IMR-90 (cell line): ENCODE measurements at regions not wholly inside any gene's neighbourhood (a gene's known extent, or its start where the extent isn't known, plus 50 kb on each side); places are given as distances from the start of the nearest gene placed in this dataset.

ENCODE experiments used
- ATAC-seq: fragments of 200-7000 bp; cut with Tn5 transposase; 2 replicates; pipeline ENCODE4 v1.9.1; 2020; ENCODE audit warnings: low read depth, mild to moderate bottlenecking, moderate library complexity
- BruUV-seq: library from RNA; stranded (reverse); fragments of 400-500 nt; replicated peaks from 2 replicates; lab custom pipeline; 2021; lab: Mats Ljungman, UMichigan
- CTCF ChIA-PET: fragments of 300-600 bp; formaldehyde crosslinking; extraction: SDS; loops from one replicate; lab custom pipeline; 2021; ENCODE audit warnings: antibody characterized with exemption; lab: Yijun Ruan, JAX
- POLR2A ChIA-PET: fragments of 300-600 bp; sonication (Branson Sonifier 250); formaldehyde crosslinking; loops from one replicate; lab custom pipeline; 2022; ENCODE audit warnings: antibody characterized with exemption; ENCODE audit not compliant: unreplicated experiment; lab: Charles Lee
- DNase-seq: peaks from one replicate; pipeline ENCODE4 v3.0.0; 2013
- H2AFZ ChIP-seq: replicated peaks from 2 replicates; pipeline ENCODE3; 2013; ENCODE audit warnings: low read length, mild to moderate bottlenecking; ENCODE audit not compliant: poor library complexity
- H2AK5ac ChIP-seq: 2 replicates; pipeline ENCODE4 v1.6.1; 2013; ENCODE audit warnings: low read depth, low read length, inconsistent platforms
- H2AK9ac ChIP-seq: replicated peaks from 2 replicates; pipeline ENCODE3; 2013; ENCODE audit warnings: mild to moderate bottlenecking, low read depth, low read length, moderate library complexity; ENCODE audit not compliant: poor library complexity
- H2BK120ac ChIP-seq: 2 replicates; pipeline ENCODE4 v1.6.1; 2013; ENCODE audit warnings: low read depth, low read length, inconsistent platforms
- H2BK15ac ChIP-seq: 3 replicates; pipeline ENCODE4 v1.6.1; 2013; ENCODE audit warnings: low read depth, low read length, inconsistent platforms
- H2BK20ac ChIP-seq: 2 replicates; pipeline ENCODE4 v1.6.1; 2013; ENCODE audit warnings: low read depth, mild to moderate bottlenecking, inconsistent platforms, low read length, moderate library complexity
- H2BK5ac ChIP-seq: 2 replicates; pipeline ENCODE4 v1.6.1; 2013; ENCODE audit warnings: mild to moderate bottlenecking, low read depth, low read length, inconsistent platforms; ENCODE audit not compliant: poor library complexity, severe bottlenecking
- H3K14ac ChIP-seq: replicated peaks from 2 replicates; pipeline ENCODE4 v1.6.1; 2013; ENCODE audit warnings: low read depth, low read length, inconsistent platforms
- H3K18ac ChIP-seq: 2 replicates; pipeline ENCODE4 v1.6.1; 2013; ENCODE audit warnings: low read depth, low read length, control low read depth
- H3K23ac ChIP-seq: 2 replicates; pipeline ENCODE4 v1.6.1; 2013; ENCODE audit warnings: low read depth, low read length, inconsistent platforms
- H3K27ac ChIP-seq: 2 replicates; pipeline ENCODE4 v1.5.1; 2013; ENCODE audit warnings: mild to moderate bottlenecking, control low read depth, low read length; ENCODE audit not compliant: insufficient read depth
- H3K27me3 ChIP-seq: 2 replicates; pipeline ENCODE4 v1.6.1; 2013; ENCODE audit warnings: low read length; ENCODE audit not compliant: control insufficient read depth, insufficient read depth
- H3K36me3 ChIP-seq: 2 replicates; pipeline ENCODE4 v1.6.1; 2013; ENCODE audit warnings: low read length, mixed read lengths; ENCODE audit not compliant: control insufficient read depth, insufficient read depth
- H3K4ac ChIP-seq: 2 replicates; pipeline ENCODE4 v1.6.1; 2013; ENCODE audit warnings: low read depth, low read length, inconsistent platforms
- H3K4me1 ChIP-seq: 2 replicates; pipeline ENCODE4 v1.6.1; 2013; ENCODE audit warnings: low read length, mixed read lengths; ENCODE audit not compliant: control insufficient read depth, insufficient read depth
- H3K4me2 ChIP-seq: 2 replicates; pipeline ENCODE4 v1.6.1; 2013; ENCODE audit warnings: low read depth, mild to moderate bottlenecking, control low read depth, low read length, moderate library complexity
- H3K4me3 ChIP-seq: 2 replicates; pipeline ENCODE4 v1.5.1; 2013; ENCODE audit warnings: low read depth, mild to moderate bottlenecking, control low read depth, low read length, moderate library complexity; ENCODE audit not compliant: insufficient read depth
- H3K56ac ChIP-seq: 2 replicates; pipeline ENCODE4 v1.6.1; 2013; ENCODE audit warnings: low read length, inconsistent platforms; ENCODE audit not compliant: insufficient read depth; ENCODE audit errors: extremely low read depth
- H3K79me1 ChIP-seq, 2 experiments: 2 replicates each; pipeline ENCODE4 v1.6.1; 2013; ENCODE audit warnings: low read length in 2 of 2, inconsistent platforms in 1 of 2, low read depth in 1 of 2
- H3K9ac ChIP-seq: 2 replicates; pipeline ENCODE4 v1.6.1; 2013; ENCODE audit warnings: low read depth, low read length, control low read depth
- H3K9me1 ChIP-seq: 2 replicates; pipeline ENCODE4 v1.6.1; 2013; ENCODE audit warnings: low read length, inconsistent platforms; ENCODE audit not compliant: insufficient read depth
- H3K9me3 ChIP-seq: 2 replicates; pipeline ENCODE4 v1.6.1; 2013; ENCODE audit warnings: low read length; ENCODE audit not compliant: control insufficient read depth, insufficient read depth
- H4K20me1 ChIP-seq: 2 replicates; pipeline ENCODE4 v1.6.1; 2013; ENCODE audit warnings: low read length, inconsistent platforms; ENCODE audit not compliant: insufficient read depth
- H4K5ac ChIP-seq: 2 replicates; pipeline ENCODE4 v1.6.1; 2013; ENCODE audit warnings: mild to moderate bottlenecking, low read depth, low read length, control low read depth
- H4K8ac ChIP-seq, 2 experiments: 2 replicates each; pipeline ENCODE4 v1.6.1; 2013; ENCODE audit warnings: low read depth in 2 of 2, low read length in 2 of 2, control low read depth in 1 of 2, inconsistent platforms in 1 of 2
- H4K91ac ChIP-seq: 2 replicates; pipeline ENCODE4 v1.6.1; 2013; ENCODE audit warnings: low read depth, low read length, inconsistent platforms; ENCODE audit not compliant: insufficient read depth
- CEBPB ChIP-seq: IDR thresholded peaks from 2 replicates; pipeline ENCODE4 v1.6.1; 2012; ENCODE audit warnings: low read depth, low read length, improper control_type of control experiment
- MAFK ChIP-seq: IDR thresholded peaks from 2 replicates; pipeline ENCODE4 v1.6.1; 2012; ENCODE audit warnings: low read depth, low read length, improper control_type of control experiment
- NFE2L2 ChIP-seq: fragments of 150-350 bp; IDR thresholded peaks from 2 replicates; pipeline ENCODE4 v1.6.1; 2016; ENCODE audit warnings: low read depth, mild to moderate bottlenecking, low read length
- POLR2A ChIP-seq: IDR thresholded peaks from 2 replicates; pipeline ENCODE4 v1.6.1; 2012; ENCODE audit warnings: mild to moderate bottlenecking, low read depth, low read length
- RAD21 ChIP-seq: IDR thresholded peaks from 2 replicates; pipeline ENCODE4 v1.6.1; 2012; ENCODE audit warnings: low read length, improper control_type of control experiment
- WGBS, 2 experiments: methylation state at CpG; one replicate each; pipeline versions ENCODE4 v1.1.5 to v1.1.7; 2013; ENCODE audit warnings: missing lambda C conversion rate in 2 of 2; ENCODE audit not compliant: insufficient read length in 1 of 2; ENCODE audit errors: extremely low coverage in 2 of 2; 5-methylcytosine and 5-hydroxymethylcytosine counted together
- dilution Hi-C: fragments of 300-500 bp; cut with HindIII; formaldehyde crosslinking; loops from one replicate; pipeline ENCODE4 v1.14.3; 2018; ENCODE audit warnings: low sequenced_read_pairs; ENCODE audit not compliant: unreplicated experiment
- in situ Hi-C: fragments of 300-500 bp; cut with MboI; formaldehyde crosslinking; loops from 3 replicates; pipeline ENCODE4 v1.14.3; 2019; ENCODE audit warnings: low sequenced_read_pairs, inconsistent platforms, mixed read lengths
- intact Hi-C: fragments of 100-400 bp; cut with micrococcal nuclease; formaldehyde crosslinking; loops from 2 replicates; pipeline ENCODE4 v1.10.0; 2022

GRCh38 chr5:25033658-25034057 lies 388.9 kb upstream of the CDH10 start:
- DNase-seq (no peak), ATAC-seq (no peak)
- Histone ChIP-seq H3K79me1 (no peaks in the 10 kb centered on the region), H2BK15ac (no peak overlapping the region), H3K36me3 (no peaks in the 10 kb centered on the region), H3K9me3 (peaks cover 4% of the 10 kb centered on the region; the same call in 1 of the 2 replicates), H3K27me3 (no peaks in the 10 kb centered on the region), H3K23ac (no peak overlapping the region), H2BK20ac (no peak overlapping the region), H4K8ac (no peak overlapping the region), H3K9me1 (no peaks in the 10 kb centered on the region), H2AK9ac (no peak overlapping the region), H2AFZ (no peak overlapping the region), H2BK120ac (no peak overlapping the region), H4K5ac (no peak overlapping the region), H2AK5ac (no peak overlapping the region), H3K27ac (no peak overlapping the region), H3K4ac (no peak overlapping the region), H3K9ac (no peak overlapping the region), H2BK5ac (no peak overlapping the region), H4K20me1 (no peaks in the 10 kb centered on the region), H3K4me3 (no peak overlapping the region), H3K56ac (no peak overlapping the region), H3K14ac (no peak overlapping the region), H4K91ac (no peak overlapping the region), H3K4me1 (no peaks in the 10 kb centered on the region), H3K18ac (no peak overlapping the region), H3K4me2 (no peak overlapping the region)
- in situ Hi-C loops, result no loop called here
- dilution Hi-C loops, result no loop called here
- WGBS, 2 experiments, result 0% methylated on average over 1 of the region's 3 CpGs; no CpG with 5 or more reads in 1 of the 2 experiments
- ChIA-PET POLR2A (no interaction called here), CTCF (no interaction called here)
- intact Hi-C loops, result no loop called here
- BruUV-seq, result no TSS peak
- TF ChIP-seq MAFK (no peak), POLR2A (no peak), NFE2L2 (no peak), RAD21 (no peak), CEBPB (no peak)
